Endothelial cell (in vitro differentiated cells): ENCODE measurements at regions not wholly inside any gene's neighbourhood (a gene's known extent, or its start where the extent isn't known, plus 50 kb on each side); places are given as distances from the start of the nearest gene placed in this dataset.

Experiments used
- DNase-seq: peaks from one replicate; pipeline ENCODE4 v3.0.0; 2021; ENCODE audit warnings: low spot score
- H3K27ac Mint-ChIP-seq: one replicate; pipeline ENCODE4 v1.8.0; 2021; ENCODE audit warnings: mixed read lengths, inconsistent platforms; ENCODE audit not compliant: unreplicated experiment
- H3K27me3 Mint-ChIP-seq: one replicate; pipeline ENCODE4 v1.8.0; 2021; ENCODE audit warnings: mild to moderate bottlenecking, moderate library complexity, mixed read lengths, inconsistent platforms; ENCODE audit not compliant: unreplicated experiment
- H3K36me3 Mint-ChIP-seq: one replicate; pipeline ENCODE4 v1.8.0; 2021; ENCODE audit warnings: mild to moderate bottlenecking, low read depth, mixed read lengths, inconsistent platforms; ENCODE audit not compliant: unreplicated experiment
- H3K4me1 Mint-ChIP-seq: one replicate; pipeline ENCODE4 v1.8.0; 2021; ENCODE audit warnings: mild to moderate bottlenecking, mixed read lengths, inconsistent platforms; ENCODE audit not compliant: unreplicated experiment
- H3K4me3 Mint-ChIP-seq: one replicate; pipeline ENCODE4 v1.8.0; 2021; ENCODE audit warnings: mild to moderate bottlenecking, mixed read lengths, inconsistent platforms; ENCODE audit not compliant: unreplicated experiment
- H3K9me3 Mint-ChIP-seq: one replicate; pipeline ENCODE4 v1.8.0; 2021; ENCODE audit warnings: mixed read lengths, inconsistent platforms; ENCODE audit not compliant: unreplicated experiment
- TF ChIP-seq, protein P1 (sequence below): fragments of 200-600 bp; sonication (generic); IDR thresholded peaks from one replicate; pipeline ENCODE4 v1.5.0; 2021; ENCODE audit warnings: antibody characterized with exemption; ENCODE audit not compliant: unreplicated experiment

DNA sequence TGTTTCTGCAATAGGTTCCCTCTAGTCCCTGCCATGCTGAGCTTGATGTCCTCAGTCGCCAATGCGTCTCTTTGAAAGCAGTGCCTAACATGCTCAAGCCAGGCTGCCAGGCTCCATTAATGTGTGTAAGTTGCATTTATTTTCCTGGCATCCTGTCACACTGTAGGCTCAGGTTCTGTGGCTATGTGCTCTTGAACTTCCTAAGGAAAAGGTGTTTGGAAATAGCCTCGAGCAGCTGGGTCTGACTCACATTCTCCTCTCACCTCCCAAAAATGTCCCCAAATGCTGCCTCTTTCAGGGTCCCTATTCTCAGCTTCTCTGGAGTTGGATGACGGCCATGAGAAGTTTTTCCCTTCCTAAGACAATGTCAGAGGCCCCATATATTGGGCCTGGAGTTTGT, 58.0 kb upstream of the SLC14A2 start:
- H3K9me3 Mint-ChIP-seq: no peaks in the 10 kb centered on the region
- DNase-seq: no peak
- H3K27me3 Mint-ChIP-seq: peaks cover 2% of the 10 kb centered on the region
- no peak overlapping the region for H3K4me3 Mint-ChIP-seq
- H3K4me1 Mint-ChIP-seq: peaks cover 3% of the 10 kb centered on the region
- TF ChIP-seq, protein P1, sequence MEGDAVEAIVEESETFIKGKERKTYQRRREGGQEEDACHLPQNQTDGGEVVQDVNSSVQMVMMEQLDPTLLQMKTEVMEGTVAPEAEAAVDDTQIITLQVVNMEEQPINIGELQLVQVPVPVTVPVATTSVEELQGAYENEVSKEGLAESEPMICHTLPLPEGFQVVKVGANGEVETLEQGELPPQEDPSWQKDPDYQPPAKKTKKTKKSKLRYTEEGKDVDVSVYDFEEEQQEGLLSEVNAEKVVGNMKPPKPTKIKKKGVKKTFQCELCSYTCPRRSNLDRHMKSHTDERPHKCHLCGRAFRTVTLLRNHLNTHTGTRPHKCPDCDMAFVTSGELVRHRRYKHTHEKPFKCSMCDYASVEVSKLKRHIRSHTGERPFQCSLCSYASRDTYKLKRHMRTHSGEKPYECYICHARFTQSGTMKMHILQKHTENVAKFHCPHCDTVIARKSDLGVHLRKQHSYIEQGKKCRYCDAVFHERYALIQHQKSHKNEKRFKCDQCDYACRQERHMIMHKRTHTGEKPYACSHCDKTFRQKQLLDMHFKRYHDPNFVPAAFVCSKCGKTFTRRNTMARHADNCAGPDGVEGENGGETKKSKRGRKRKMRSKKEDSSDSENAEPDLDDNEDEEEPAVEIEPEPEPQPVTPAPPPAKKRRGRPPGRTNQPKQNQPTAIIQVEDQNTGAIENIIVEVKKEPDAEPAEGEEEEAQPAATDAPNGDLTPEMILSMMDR: no peak
- H3K27ac Mint-ChIP-seq: no peak overlapping the region
- no peaks in the 10 kb centered on the region for H3K36me3 Mint-ChIP-seq

DNA sequence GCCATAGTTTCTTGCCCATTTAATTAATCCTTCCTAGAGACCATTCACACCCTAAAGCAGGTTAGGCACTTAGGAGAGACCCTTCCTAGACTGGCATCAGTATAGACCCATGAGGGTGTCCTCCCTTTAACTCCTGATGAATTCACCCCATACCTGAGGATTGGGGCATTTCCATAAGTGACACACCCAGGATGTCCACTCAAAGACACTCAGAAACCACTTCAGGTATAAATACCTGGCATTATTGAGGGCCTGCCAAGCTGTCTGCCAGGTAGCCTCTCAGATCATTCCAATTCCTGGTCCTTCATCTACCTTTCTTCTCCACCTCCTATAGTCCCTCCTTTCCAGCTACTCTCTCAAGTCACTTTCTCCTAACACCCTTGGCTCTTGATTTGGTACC, 57.5 kb upstream of the SLC14A2 start:
- Mint-ChIP-seq H3K27me3 (no peaks in the 10 kb centered on the region), H3K4me3 (no peak overlapping the region), H3K9me3 (no peaks in the 10 kb centered on the region), H3K36me3 (no peaks in the 10 kb centered on the region), H3K4me1 (peaks cover 3% of the 10 kb centered on the region), H3K27ac (no peak overlapping the region)
- TF ChIP-seq, protein P1: no peak
- no peak for DNase-seq

DNA sequence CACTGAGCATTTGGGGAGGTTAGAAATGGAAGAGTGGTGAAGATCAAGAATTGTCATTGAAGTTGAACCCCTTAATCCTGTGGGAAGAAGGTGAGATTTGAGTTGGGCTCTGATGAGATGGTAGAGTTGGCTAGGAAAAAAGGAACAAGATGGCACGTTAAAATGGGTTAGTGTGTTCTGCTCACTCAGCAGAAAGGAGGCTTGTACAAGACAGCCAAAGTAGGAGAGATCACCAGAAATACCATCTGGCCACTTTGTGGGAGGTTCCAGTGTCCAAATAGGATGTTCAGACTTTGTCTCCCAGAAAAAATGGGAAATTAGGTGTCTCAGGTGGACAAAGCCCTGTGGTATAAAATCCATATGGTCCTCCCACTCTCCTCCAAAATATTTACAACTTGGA, 56.0 kb upstream of the SLC14A2 start:
- H3K4me1 Mint-ChIP-seq: peaks cover 3% of the 10 kb centered on the region
- no peak overlapping the region for H3K27ac Mint-ChIP-seq
- no peaks in the 10 kb centered on the region for H3K36me3 Mint-ChIP-seq
- no peak for DNase-seq
- H3K9me3 Mint-ChIP-seq: no peaks in the 10 kb centered on the region
- no peaks in the 10 kb centered on the region for H3K27me3 Mint-ChIP-seq
- no peak overlapping the region for H3K4me3 Mint-ChIP-seq
- TF ChIP-seq, protein P1: no peak

DNA sequence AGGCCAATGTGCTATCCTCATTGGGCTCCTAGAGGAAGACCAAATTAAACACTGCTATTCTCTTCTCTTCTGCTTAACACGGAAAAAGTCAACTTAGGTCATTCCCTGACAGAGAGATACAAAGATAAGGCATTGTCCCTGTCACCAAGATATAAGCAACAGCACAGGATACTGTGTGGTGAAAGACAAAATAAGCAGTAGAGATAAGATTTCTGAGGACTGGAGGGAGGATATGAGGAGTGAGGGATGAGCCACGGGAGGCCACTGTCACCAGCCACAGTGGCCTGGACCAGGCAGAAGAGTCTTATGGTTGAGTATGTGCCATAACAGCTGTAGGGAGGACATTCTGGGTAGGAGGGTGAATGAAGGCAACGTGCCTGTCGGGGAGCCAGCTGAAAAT, 54.4 kb upstream of the SLC14A2 start:
- Mint-ChIP-seq H3K4me1 (peaks cover 3% of the 10 kb centered on the region), H3K36me3 (no peaks in the 10 kb centered on the region), H3K27me3 (no peaks in the 10 kb centered on the region), H3K4me3 (no peak overlapping the region), H3K27ac (no peak overlapping the region), H3K9me3 (no peaks in the 10 kb centered on the region)
- DNase-seq: no peak
- TF ChIP-seq, protein P1: no peak

DNA sequence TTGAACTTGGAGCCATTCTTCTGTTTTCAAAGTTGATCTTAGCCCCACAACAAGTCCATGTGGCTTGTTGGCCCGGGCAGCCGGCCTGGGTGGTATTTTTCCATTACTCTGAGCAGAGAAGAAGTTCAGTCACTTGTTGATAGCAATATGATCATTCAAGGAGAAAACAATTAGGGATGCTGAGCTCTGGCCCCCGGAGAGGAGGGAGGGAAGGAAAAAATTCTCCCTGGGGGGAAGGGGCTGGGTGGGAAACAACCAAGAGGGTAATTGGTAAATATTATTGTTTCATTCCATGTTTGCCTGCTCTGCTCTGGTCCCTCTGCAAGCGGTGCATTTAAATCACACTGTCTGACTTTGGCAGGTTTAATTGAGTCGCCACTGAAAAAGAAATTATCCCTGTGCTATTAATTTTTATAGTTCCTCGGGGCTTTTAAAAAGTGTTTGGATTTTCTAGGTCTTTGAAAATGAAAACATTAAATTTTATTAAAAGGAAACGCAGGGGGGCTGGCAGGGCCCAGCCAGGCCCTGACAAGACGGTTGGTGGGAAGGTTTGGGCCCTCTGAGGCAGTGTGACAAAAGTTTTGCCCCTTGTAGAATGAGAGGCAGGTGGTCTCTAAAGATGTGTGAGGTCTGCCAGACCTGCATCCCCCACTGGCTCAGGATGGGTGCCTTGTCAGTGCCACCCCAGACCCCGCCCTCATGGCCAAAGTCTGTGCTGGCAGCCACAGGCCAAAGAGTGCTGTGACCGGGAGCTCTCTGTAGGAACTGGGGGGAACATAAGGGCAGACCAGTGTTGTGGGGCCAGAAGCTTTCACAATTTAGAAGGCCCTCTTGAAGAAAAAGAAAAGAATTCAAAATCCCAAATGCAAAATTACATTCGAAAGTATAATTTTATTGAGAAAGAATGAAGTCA, 52.5 kb upstream of the SLC14A2 start:
- TF ChIP-seq, protein P1: no peak
- H3K36me3 Mint-ChIP-seq: no peaks in the 10 kb centered on the region
- peaks cover 3% of the 10 kb centered on the region for H3K4me1 Mint-ChIP-seq
- peaks cover 4% of the 10 kb centered on the region for H3K27me3 Mint-ChIP-seq
- no peak overlapping the region for H3K4me3 Mint-ChIP-seq
- H3K9me3 Mint-ChIP-seq: no peaks in the 10 kb centered on the region
- no peak for DNase-seq
- H3K27ac Mint-ChIP-seq: no peak overlapping the region
